Gastrocnemius medialis (tissue), 4 donors: ENCODE measurements at regions not wholly inside any gene's neighbourhood (a gene's known extent, or its start where the extent isn't known, plus 50 kb on each side); places are given as distances from the start of the nearest gene placed in this dataset.
"Not testable (repeated sequence)": the region's sequence is repeated elsewhere in the genome, so short reads cannot be mapped to it uniquely, and the experiment has no call there.

Experiments
- ATAC-seq, 2 donors: fragments of 150-250 bp; one replicate each; pipeline ENCODE4 v1.9.1; 2016
- DNase-seq, 2 donors: peaks; one replicate each; pipeline ENCODE4 v3.0.0-alpha.2; 2019
- H3K27ac ChIP-seq, 4 donors: fragments of 200-600 bp; sonication (generic); 1 replicate in 1 of 4; 2 replicates in 3 of 4; pipeline ENCODE4 v1.5.1; 2016 to 2018; ENCODE audit warnings: mild to moderate bottlenecking in 2 of 4, moderate library complexity in 1 of 4
- H3K27me3 ChIP-seq, 3 donors: fragments of 200-600 bp; sonication (generic) in 2 of 3; 1 replicate in 1 of 3; 2 replicates in 2 of 3; pipeline versions ENCODE4 v1.5.1 to v1.6.0; 2016 to 2019; ENCODE audit warnings: mild to moderate bottlenecking in 1 of 3, moderate library complexity in 1 of 3
- H3K36me3 ChIP-seq, 2 donors: fragments of 200-600 bp; sonication (generic) in 1 of 2; one replicate each; pipeline ENCODE4 v1.5.1; 2017 to 2018
- H3K4me1 ChIP-seq, 2 donors: fragments of 200-600 bp; sonication (generic) in 1 of 2; one replicate each; pipeline ENCODE4 v1.5.1; 2016 to 2017; ENCODE audit warnings: mild to moderate bottlenecking in 2 of 2
- H3K4me3 ChIP-seq, 4 donors: fragments of 200-600 bp; sonication (generic) in 3 of 4; 1 replicate in 1 of 4; 2 replicates in 3 of 4; pipeline ENCODE4 v1.5.1; 2016 to 2019; ENCODE audit warnings: mild to moderate bottlenecking in 2 of 4
- H3K9me3 ChIP-seq, 3 donors: fragments of 200-600 bp; sonication (generic) in 2 of 3; 1 replicate in 1 of 3; 2 replicates in 2 of 3; pipeline ENCODE4 v1.5.1; 2016 to 2019
- POLR2A ChIP-seq, 2 donors: fragments of 450-650 bp; IDR thresholded peaks; one replicate each; pipeline ENCODE4 v1.6.1; 2017; ENCODE audit warnings: antibody characterized with exemption in 2 of 2, mild to moderate bottlenecking in 2 of 2, moderate library complexity in 2 of 2
- in situ Hi-C, 4 donors: fragments of 200-750 bp; cut with MboI; loops; one replicate each; pipeline versions ENCODE4 v1.15.0 to v1.8.0; 2017; ENCODE audit warnings: low sequenced_read_pairs in 4 of 4
- intact Hi-C: fragments of 100-400 bp; cut with DNase I; formaldehyde crosslinking; loops from one replicate; pipeline ENCODE4 v1.15.1; 2023; ENCODE audit warnings: low total_unique reads
- TF ChIP-seq, protein P1 (sequence below), 5 experiments: fragments of 450-650 bp in 3 of 5; fragments of 200-600 bp in 2 of 5; sonication (generic) in 2 of 5; IDR thresholded peaks in 4 of 5; conservative IDR thresholded peaks in 1 of 5; 1 replicate in 4 of 5; 2 replicates in 1 of 5; pipeline ENCODE4 v1.5.1; 2016 to 2019; ENCODE audit warnings: antibody characterized with exemption in 5 of 5, mild to moderate bottlenecking in 3 of 5, moderate library complexity in 3 of 5

DNA sequence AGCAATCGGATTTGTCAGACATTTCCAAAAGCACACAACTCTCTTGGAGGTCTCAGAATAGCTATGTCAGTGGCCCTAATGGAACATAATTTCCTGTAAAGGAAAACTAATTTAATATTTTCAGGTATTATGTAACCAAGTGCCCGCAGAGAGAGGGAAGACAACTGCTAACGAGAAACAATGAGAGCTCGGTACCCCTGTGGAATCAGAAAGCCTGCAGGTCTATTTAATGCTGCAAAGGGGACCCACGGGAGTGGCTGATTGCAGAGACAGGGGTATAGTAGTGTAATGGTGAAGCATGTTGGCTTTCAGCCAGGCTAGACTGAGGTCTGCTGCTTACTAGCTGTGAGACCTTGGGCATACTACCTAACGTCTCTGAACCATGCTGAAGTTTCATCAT lies 508.1 kb upstream of the BRINP1 start:
- intact Hi-C loops, result no loop called here
- no peaks in the 10 kb centered on the region for H3K27me3 ChIP-seq
- no peaks in the 10 kb centered on the region for H3K4me1 ChIP-seq
- H3K27ac ChIP-seq, result no peak overlapping the region
- H3K9me3 ChIP-seq, result no peaks in the 10 kb centered on the region
- no peak for ATAC-seq
- in situ Hi-C loops, result no loop called here
- no peak overlapping the region for H3K4me3 ChIP-seq
- H3K36me3 ChIP-seq, result no peaks in the 10 kb centered on the region
- TF ChIP-seq, protein P1, sequence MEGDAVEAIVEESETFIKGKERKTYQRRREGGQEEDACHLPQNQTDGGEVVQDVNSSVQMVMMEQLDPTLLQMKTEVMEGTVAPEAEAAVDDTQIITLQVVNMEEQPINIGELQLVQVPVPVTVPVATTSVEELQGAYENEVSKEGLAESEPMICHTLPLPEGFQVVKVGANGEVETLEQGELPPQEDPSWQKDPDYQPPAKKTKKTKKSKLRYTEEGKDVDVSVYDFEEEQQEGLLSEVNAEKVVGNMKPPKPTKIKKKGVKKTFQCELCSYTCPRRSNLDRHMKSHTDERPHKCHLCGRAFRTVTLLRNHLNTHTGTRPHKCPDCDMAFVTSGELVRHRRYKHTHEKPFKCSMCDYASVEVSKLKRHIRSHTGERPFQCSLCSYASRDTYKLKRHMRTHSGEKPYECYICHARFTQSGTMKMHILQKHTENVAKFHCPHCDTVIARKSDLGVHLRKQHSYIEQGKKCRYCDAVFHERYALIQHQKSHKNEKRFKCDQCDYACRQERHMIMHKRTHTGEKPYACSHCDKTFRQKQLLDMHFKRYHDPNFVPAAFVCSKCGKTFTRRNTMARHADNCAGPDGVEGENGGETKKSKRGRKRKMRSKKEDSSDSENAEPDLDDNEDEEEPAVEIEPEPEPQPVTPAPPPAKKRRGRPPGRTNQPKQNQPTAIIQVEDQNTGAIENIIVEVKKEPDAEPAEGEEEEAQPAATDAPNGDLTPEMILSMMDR (IDR thresholded peaks at IDR 0.05 in 4 of 5, conservative IDR thresholded peaks at IDR 0.05 in 1 of 5), result no peak
- no peak for TF ChIP-seq POLR2A (IDR thresholded peaks at IDR 0.05)
- no peak for DNase-seq

- intact Hi-C loops, result no loop called here
- Histone ChIP-seq H3K9me3 (no peaks in the 10 kb centered on the region), H3K27ac (no peak overlapping the region), H3K4me3 (no peak overlapping the region), H3K4me1 (no peaks in the 10 kb centered on the region), H3K36me3 (no peaks in the 10 kb centered on the region), H3K27me3 (no peaks in the 10 kb centered on the region)
- TF ChIP-seq POLR2A (IDR thresholded peaks at IDR 0.05), result no peak
- TF ChIP-seq, protein P1 (IDR thresholded peaks at IDR 0.05 in 4 of 5, conservative IDR thresholded peaks at IDR 0.05 in 1 of 5), result no peak
- DNase-seq, result no peak
- no peak for ATAC-seq
- in situ Hi-C loops, result loop anchor here in 1 of 4 donors (25.0 kb wide), 1 partner anchor 88 kb away; no protein-coding TSS in a partner anchor
Observed at GRCh38 chr9:119873877-119874276, 504.6 kb upstream of the BRINP1 start.

DNA sequence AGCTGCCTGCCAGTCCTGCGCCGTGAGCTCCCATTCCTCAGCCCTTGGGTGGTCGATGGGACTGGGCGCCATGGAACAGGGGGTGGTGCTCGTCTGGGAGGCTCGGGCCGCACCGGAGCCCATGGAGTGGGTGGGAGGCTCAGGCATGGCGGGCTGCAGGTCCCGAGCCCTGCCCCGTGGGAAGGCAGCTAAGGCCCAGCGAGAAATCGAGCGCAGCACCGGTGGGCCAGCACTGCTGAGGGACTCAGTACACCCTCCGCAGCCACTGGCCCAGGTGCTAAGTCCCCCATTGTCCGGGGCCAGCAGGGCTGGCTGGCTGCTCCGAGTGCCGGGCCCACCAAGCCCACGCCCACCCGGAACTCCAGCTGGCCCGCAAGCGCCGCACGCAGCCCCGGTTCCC lies 501.0 kb upstream of the BRINP1 start:
- H3K9me3 ChIP-seq, H3K27ac ChIP-seq, H3K36me3 ChIP-seq, H3K4me1 ChIP-seq, ATAC-seq, H3K27me3 ChIP-seq, intact Hi-C loops, DNase-seq, H3K4me3 ChIP-seq: not testable (repeated sequence)
- in situ Hi-C loops, result loop anchor here in 1 of 4 donors (25.0 kb wide), 1 partner anchor 92 kb away; no protein-coding TSS in a partner anchor

DNA sequence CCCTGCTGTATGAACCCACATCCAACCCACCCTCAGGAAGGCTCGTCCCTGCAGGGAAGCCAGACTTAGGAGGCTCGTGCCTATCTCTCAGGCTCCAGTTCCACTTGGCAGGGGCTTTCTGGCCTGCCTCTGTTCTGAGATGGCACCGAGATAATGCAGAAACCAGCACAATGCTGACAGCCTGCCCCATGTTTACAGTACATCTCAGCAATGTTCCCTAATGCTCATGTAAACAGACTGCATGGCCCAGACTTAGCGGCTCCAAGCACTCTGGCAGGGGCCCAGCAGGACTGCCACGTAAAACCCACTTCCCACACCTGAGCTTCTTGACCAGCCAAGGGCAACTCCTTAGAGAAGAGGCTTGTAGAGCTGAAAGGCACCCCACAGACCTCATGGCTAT lies 499.5 kb upstream of the BRINP1 start:
- TF ChIP-seq, protein P1 (IDR thresholded peaks at IDR 0.05 in 4 of 5, conservative IDR thresholded peaks at IDR 0.05 in 1 of 5), result no peak
- no peak for TF ChIP-seq POLR2A (IDR thresholded peaks at IDR 0.05)
- in situ Hi-C loops, result loop anchor here in 1 of 4 donors (25.0 kb wide), 1 partner anchor 94 kb away; no protein-coding TSS in a partner anchor
- Histone ChIP-seq H3K36me3 (no peaks in the 10 kb centered on the region), H3K27ac (no peak overlapping the region), H3K4me1 (no peaks in the 10 kb centered on the region), H3K4me3 (no peak overlapping the region), H3K9me3 (no peaks in the 10 kb centered on the region), H3K27me3 (no peaks in the 10 kb centered on the region)
- ATAC-seq (no peak), DNase-seq (no peak)
- intact Hi-C loops, result no loop called here

- no peak overlapping the region for H3K4me3 ChIP-seq
- no peaks in the 10 kb centered on the region for H3K4me1 ChIP-seq
- H3K27me3 ChIP-seq, result no peaks in the 10 kb centered on the region
- DNase-seq (peak; percentile 38 to 71), ATAC-seq (peak; percentile 70 to 72)
- in situ Hi-C loops, result loop anchor here in 1 of 4 donors (25.0 kb wide), 1 partner anchor 100 kb away; no protein-coding TSS in a partner anchor
- H3K9me3 ChIP-seq, result no peaks in the 10 kb centered on the region
- no peaks in the 10 kb centered on the region for H3K36me3 ChIP-seq
- TF ChIP-seq, protein P1 (IDR thresholded peaks at IDR 0.05 in 4 of 5, conservative IDR thresholded peaks at IDR 0.05 in 1 of 5), result no peak
- TF ChIP-seq POLR2A (IDR thresholded peaks at IDR 0.05), result no peak
- intact Hi-C loops, result no loop called here
- no peak overlapping the region for H3K27ac ChIP-seq
Observed at GRCh38 chr9:119861842-119862241, 492.6 kb upstream of the BRINP1 start.
